GM21825 (cell line): ENCODE measurements at regions not wholly inside any gene's neighbourhood (a gene's known extent, or its start where the extent isn't known, plus 50 kb on each side); places are given as distances from the start of the nearest gene placed in this dataset.
"Not testable (repeated sequence)": the region's sequence is repeated elsewhere in the genome, so short reads cannot be mapped to it uniquely, and the experiment has no call there.

Source experiments
- ATAC-seq: cut with Tn5 transposase; IDR thresholded peaks from one replicate; pipeline ENCODE4 v1.9.1; 2021; ENCODE audit warnings: mild to moderate bottlenecking, moderate library complexity; ENCODE audit not compliant: unreplicated experiment

DNA sequence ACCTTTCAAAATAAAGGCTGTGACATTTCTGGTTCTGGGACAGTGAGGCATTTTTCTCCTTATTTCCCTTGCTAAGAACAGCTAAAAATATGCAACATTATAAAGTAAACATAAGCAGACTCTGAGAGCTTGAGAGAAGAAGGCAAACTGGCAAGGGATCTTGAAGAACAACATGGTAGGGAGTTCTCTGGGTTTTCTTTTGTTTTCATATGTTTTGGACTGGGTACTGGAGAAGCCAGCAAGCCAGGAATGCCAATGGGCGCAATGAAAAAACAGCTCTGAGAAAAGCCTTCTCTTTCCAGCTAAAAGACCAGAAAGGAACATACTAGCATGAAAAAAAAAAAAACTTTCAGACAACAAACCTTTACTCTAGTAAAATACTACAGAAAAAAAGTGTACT, 351.4 kb upstream of the HS6ST1 start:
- no peak for ATAC-seq

- not testable (repeated sequence) for ATAC-seq
Observed at GRCh38 chr2:128671981-128672757, 353.5 kb upstream of the HS6ST1 start.

GRCh38 chr2:128679680-128680079, 361.0 kb upstream of the HS6ST1 start:
- not testable (repeated sequence) for ATAC-seq

DNA sequence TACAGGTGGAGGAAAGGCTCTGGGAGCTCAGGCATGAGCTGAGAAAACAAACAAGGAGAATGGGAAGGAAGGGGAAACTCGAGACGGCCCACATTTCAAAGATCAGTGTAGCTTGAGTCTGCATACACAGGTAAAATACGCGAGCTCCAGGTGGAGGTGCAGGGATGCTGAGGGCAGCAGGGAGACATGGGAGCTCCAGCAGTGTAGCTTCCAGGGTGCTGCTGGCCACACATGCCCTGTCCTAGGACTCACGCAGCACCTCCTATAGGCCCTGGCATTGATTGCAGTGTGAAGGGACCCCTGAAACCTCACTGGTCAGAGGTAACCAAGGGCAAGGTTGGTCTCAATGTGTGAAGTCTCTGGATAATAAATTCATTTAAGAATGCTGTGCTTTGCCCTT, 362.8 kb upstream of the HS6ST1 start:
- no peak for ATAC-seq

DNA sequence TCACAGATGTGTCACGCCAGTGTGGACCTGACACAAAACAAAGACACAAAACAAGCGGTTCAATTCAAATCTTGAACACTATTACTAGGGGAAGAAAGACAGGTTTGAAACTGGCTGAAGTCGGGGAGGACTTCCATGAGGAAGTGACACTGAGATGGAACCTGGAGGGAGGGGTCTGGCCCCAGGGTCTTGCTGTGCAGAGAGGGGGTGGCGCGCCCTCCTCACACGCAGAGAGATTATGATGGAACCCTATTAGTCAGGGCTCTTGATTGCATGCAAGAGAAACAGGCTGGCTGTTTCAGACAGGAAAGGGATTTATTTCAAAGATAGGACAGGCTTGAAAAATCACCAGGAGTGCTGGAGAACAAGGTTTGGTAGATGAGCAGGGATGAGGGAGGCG, 363.6 kb upstream of the HS6ST1 start:
- ATAC-seq: no peak

DNA sequence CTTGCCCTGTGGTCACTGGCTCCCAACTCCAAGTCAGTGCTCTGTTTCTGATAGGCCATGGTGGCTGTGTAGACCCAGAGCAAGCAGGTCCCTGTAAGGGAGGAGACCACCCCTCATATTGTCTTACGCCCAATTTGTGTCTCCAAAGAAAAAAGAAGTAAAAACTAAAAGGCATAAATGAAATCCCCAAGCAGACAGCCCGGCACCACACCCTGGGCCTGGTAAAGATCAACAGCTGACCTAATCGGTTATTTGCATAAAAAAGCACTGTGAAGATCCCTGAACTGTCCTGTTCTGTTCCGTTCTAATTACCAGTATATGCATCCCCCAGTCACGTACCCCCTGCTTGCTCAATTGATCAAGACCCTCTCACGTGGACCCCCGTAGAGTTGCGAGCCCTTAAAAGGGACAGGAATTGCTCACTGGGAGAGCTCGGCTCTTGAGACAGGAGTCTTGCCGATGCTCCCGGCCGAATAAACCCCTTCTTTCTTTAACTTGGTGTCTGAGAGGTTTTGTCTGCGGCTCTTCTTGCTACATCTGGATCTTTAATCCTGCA, 364.1 kb upstream of the HS6ST1 start:
- no peak for ATAC-seq

DNA sequence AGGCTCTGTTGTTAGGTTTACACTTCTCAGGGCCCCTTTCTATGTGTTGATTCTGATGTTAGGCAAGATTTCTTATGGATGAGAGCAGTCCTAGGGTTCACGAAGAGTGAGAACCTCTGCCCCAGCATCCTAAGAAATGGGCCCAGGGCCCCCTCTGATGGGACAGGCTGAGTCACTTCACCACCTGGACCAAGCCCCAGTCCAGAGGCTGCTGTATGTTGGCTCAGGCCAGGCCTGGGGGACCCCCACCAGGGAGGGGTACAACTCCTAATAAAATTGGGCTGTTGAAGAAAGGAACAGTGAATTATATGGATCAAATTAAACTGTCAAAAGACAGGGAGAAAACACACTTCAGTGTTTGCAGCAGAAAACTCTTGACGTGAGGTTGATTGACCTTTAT, 365.9 kb upstream of the HS6ST1 start:
- no peak for ATAC-seq

DNA sequence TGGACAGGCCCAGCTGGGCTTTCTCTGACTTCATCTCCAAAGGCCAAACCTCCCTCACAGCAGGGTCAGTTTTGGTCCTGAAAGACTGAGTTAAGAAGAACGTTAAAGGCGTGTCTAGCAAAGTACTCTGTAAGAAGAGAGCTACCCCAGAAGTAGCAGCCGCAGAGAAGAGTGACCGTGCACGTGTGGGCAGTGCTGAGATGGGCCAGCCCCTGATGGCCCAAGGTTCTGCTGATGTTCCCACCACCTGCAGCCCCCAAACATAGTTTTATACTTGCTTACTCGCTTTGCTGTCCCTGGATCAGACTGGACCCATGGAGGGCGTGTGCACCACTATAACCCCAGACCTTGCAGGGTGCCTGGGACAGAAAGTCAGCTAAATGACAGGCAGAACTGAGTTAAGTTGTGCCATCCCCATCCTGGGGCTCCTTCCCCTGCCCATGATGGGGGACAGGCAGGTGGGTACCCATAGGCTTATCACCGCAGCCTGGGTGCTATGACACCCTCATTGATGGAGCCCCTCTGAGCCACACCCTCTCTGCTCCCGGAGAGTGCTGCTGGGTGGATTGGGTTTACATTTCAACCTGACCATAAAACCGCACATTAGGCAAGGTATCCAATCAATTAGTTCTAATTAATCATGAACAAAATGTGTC, 367.3 kb upstream of the HS6ST1 start:
- peak; percentile 32 for ATAC-seq

- ATAC-seq: peak; percentile 74
Observed at GRCh38 chr2:128686497-128686859, 367.8 kb upstream of the HS6ST1 start.

GRCh38 chr2:128686881-128687555, 368.4 kb upstream of the HS6ST1 start:
- peak; percentile 16 for ATAC-seq

DNA sequence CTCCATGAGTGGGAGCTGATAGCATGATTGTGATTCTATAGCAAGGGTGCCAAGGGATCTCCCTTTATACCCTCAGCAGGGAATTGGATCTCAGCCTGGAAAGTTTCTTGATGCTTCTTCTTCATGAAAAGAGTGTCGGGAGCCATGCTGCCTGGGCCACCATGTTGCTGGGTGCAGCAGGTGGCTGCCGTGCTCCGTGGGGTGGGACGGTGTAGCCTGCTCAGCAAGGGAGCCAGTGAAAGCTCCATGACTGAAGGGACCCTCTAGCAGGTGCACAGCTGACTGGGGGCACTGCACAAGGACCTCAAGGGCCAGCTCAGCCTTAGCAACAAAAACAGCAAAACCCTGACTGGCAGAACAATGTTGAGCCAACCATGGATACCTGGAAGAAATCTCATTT, 368.9 kb upstream of the HS6ST1 start:
- ATAC-seq: no peak

DNA sequence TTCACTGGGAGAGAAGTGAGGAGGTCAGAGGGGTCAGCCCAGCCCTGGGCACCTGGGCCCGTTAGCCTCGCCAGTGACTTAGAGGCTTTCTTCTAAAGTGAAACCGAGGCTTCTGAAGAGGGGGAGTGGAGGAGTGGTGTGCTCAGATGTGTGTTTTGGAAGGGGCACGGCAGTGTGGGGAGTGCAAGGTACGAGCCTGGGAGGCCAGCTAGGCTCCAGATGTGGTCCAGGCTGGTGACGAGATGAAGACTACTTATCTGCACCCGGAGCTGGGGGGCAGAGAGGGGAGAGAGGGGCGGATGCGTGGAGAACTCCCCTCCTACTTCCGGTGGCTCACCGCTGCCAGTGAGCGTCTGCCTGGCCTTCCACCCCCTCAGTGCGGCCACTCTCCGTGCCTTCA, 371.3 kb upstream of the HS6ST1 start:
- ATAC-seq: no peak

DNA sequence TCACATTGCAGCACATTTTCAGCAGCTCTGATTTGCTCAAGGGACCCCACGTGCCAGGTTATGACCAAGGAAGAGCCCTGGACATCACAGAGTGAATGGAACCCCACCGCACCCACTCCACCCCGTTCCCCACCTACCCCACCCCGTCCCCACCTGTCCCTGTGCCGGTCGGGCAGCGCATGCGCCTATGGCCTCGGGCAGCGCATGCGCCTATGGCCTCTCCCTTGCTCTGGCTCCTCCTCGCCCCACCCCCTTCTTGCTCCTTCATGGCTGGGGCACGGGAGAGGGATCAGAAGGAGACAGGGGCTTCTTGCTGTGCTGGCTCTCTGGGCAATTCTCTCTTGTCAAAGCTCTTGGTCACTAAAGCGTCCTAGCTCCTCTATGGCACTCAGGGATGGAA, 371.8 kb upstream of the HS6ST1 start:
- ATAC-seq: no peak

- no peak for ATAC-seq
Observed at GRCh38 chr2:128690869-128691268, 372.2 kb upstream of the HS6ST1 start.

GRCh38 chr2:128691526-128691925, 372.9 kb upstream of the HS6ST1 start:
- no peak for ATAC-seq

GRCh38 chr2:128692895-128693742, 374.5 kb upstream of the HS6ST1 start:
- no peak for ATAC-seq

GRCh38 chr2:128693743-128694029, 375.0 kb upstream of the HS6ST1 start:
- ATAC-seq: no peak

DNA sequence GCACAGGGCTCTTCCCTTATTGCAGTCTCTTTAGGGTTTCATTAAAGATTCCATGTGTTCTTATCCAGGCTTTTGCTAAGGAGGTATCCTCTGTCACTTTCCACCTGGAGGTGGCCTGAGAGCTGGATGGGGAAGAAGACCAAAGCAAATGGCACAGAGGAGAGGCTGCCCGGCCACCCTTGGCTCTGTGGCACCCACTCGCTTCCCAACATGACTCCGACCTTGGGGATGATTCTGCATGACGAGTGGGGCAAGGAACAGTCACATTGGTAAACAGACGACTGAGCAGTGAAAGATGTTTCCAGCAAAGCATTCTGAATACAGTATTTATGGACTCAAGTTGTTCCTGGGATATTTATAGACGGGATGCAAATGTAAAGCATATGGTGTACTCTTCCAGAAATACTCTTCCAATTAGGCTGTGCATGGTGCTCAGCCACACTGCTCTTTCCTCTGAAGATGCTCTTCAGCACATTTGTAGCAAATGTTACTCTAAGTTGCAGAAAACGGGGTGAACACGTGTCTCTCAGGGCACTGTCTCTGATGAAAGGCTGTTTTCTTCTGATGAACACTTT, 377.1 kb upstream of the HS6ST1 start:
- ATAC-seq: no peak

DNA sequence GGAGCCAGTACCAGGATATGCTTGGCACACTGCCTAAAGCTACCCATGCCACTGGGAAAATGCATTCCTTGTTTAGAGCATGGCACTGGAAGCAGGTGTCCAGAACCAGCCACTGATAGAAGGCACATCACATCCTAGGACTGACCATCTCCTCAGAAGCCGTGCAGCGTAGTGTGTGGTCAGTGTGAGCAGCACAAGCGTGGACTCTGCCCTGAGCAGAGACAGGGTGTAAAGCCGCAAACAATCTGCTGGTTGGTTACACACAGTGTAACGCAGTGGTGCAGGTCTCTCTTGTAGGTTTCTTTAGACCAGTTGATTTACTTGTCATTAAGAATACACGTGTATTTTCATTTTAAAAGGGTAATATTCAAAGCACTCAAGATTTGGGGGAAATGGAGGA, 377.8 kb upstream of the HS6ST1 start:
- ATAC-seq: no peak

GRCh38 chr2:128701418-128701817, 382.8 kb upstream of the HS6ST1 start:
- ATAC-seq: no peak

GRCh38 chr2:128702616-128703015, 383.9 kb upstream of the HS6ST1 start:
- ATAC-seq: no peak
